Epithelial cell of proximal tubule (primary cell): ENCODE measurements at regions not wholly inside any gene's neighbourhood (a gene's known extent, or its start where the extent isn't known, plus 50 kb on each side); places are given as distances from the start of the nearest gene placed in this dataset.

Experiments used
- DNase-seq: peaks from one replicate; pipeline ENCODE4 v3.0.0-alpha.2; 2011; ENCODE audit warnings: low read depth
- H3K4me3 ChIP-seq: 2 replicates; pipeline ENCODE4 v1.5.1; 2011; ENCODE audit warnings: low read depth, mild to moderate bottlenecking, low read length
- TF ChIP-seq, protein P1 (sequence below): conservative IDR thresholded peaks from 2 replicates; pipeline ENCODE4 v1.5.1; 2012; ENCODE audit warnings: low read depth, mild to moderate bottlenecking, low read length

DNA sequence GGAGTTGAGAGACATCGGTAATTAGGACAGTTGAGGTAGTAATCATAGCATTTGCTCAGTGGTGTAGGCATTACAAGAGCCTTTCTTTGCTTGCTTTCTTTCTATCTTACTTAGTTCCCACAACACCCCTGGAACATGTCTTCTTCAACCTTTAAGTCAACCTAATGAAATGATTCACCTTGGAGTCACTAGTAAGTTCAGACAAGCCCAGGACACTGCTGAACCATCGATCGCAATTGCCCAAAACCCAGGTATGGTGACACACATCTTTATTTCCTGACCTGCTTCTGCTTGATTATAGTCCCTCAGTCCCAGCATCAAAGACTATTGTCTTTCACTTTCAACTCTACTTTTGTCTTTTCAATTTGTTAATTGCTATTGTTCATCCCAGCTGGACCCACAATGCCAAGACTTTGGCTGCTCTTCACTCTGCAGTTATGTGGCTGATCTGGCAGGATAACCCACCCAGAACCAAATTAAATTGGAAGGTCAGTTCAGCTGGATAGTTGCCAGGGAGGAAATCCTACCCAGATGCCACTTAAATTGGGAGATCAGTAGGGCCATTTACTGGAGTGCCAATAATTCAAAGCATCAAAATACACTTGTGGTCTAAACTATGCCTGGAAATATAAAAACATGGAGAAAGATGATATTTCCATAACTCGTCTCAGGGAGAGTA, 272.9 kb downstream of the RWDD3 start:
- no peak overlapping the region for H3K4me3 ChIP-seq
- DNase-seq: no peak
- TF ChIP-seq, protein P1, sequence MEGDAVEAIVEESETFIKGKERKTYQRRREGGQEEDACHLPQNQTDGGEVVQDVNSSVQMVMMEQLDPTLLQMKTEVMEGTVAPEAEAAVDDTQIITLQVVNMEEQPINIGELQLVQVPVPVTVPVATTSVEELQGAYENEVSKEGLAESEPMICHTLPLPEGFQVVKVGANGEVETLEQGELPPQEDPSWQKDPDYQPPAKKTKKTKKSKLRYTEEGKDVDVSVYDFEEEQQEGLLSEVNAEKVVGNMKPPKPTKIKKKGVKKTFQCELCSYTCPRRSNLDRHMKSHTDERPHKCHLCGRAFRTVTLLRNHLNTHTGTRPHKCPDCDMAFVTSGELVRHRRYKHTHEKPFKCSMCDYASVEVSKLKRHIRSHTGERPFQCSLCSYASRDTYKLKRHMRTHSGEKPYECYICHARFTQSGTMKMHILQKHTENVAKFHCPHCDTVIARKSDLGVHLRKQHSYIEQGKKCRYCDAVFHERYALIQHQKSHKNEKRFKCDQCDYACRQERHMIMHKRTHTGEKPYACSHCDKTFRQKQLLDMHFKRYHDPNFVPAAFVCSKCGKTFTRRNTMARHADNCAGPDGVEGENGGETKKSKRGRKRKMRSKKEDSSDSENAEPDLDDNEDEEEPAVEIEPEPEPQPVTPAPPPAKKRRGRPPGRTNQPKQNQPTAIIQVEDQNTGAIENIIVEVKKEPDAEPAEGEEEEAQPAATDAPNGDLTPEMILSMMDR: no peak

DNA sequence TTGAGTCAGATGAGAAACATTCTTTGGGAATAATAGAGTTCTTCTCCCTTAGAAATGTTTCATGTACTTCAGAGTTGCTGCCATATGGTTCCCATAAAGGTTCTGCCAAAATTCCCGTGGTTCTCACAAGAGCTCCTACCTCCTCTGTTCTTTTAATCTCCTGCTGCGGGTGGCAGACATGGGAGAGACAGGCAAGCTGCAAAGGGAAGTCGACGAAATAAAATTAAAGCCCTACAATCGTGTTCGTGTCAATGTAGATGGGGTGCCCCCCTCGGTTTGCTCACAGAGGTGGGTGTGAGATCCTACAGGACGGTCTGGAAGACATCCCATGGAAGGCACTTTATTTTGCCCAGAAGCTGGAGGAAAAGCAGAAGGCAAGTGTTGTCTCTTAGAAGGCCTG, 276.0 kb downstream of the RWDD3 start:
- H3K4me3 ChIP-seq: no peak overlapping the region
- TF ChIP-seq, protein P1: no peak
- DNase-seq: no peak

DNA sequence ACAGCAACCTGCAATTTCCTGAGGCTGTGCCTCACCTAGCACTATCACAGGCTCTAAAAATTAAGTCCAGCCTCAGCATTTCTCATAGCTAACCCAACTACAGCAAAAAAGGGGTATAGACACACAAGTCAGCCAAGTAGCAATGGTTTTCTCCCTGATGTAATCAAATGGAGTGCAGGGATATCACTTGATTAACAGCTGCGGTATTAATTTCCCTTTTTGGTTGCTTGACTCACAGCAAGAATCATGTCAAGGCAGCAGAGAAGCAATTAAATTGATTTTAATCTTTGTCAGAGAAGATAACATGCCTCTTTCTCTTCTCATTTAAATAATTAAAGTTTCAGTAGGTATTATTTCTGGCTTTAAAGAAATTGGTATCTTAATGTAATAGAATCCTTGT, 278.9 kb downstream of the RWDD3 start:
- TF ChIP-seq, protein P1: no peak
- DNase-seq: no peak
- H3K4me3 ChIP-seq: no peak overlapping the region

DNA sequence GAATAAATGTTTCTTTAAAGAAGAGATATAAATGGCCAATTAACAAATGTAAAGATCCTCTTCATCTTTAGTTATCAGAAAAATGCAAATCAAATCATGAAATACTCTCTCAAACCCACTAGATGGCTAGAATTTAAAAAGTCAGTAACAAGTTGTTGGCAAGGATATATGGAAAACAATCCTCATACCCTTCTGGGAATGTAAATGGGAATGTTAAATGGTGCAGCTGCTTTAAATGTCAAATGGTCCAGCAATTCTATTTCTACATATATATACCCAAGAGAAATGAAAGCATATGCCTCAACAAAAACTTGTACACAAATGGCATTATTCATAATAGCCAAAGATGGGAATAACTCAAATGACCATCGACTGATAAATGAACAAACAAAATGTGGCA, 283.5 kb downstream of the RWDD3 start:
- H3K4me3 ChIP-seq: no peak overlapping the region
- DNase-seq: no peak
- TF ChIP-seq, protein P1: no peak

DNA sequence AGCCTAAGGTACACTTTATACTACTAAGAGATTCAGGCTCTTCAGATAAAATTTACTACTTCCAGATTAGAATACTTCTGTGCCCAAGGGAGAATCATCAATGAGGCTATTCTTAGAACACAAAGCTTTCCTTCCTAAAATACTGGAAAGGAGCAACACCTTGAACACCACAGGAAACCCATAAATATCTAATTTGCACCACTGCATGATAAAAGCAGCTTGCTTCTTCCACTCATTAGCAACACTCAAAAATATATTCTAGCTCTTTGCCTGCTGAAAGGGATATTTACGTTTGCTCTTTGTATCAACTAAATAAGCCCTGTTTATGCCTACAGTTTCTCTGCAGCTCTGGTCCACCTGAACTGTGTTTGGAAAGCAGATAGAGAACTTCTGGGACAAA, 284.3 kb downstream of the RWDD3 start:
- TF ChIP-seq, protein P1: no peak
- no peak overlapping the region for H3K4me3 ChIP-seq
- no peak for DNase-seq

DNA sequence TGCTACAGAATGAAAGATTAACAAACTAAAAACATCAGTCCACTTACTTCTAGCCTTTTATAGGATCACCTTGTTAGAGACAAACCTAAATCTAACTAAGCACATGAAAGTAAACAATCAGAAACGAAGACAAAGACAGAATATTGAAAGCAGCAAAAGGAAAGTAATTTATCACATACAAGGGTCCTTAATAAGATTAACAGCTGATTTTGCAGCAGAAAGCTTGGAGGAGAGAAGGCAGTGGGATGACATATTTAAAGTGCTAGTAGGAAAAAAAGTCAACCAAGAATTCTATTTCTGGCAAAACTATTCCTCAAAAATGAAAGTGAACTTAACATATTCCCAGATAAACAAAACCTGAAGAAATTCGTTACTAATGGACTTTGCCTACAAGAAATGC, 286.4 kb downstream of the RWDD3 start:
- TF ChIP-seq, protein P1: no peak
- H3K4me3 ChIP-seq: no peak overlapping the region
- DNase-seq: no peak

DNA sequence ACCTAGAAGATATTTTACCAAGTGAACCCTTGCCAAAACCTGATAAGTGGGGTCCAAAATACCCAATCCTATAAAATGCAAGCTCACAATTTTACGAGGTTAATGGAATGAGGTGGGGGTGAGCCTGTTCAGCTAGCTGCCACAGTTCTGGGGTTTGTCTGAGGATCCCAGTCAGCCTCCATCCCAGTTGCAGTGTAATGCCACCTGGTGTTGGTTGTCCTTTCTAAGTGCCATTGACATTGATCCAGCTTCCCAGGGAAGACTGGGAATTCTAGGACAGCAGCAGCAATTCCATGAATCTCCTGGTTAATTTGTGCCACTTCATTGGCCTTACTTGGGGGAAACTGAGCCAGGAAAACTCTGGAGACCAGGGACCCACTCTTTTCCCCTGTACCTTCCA, 298.3 kb downstream of the RWDD3 start:
- H3K4me3 ChIP-seq: no peak overlapping the region
- DNase-seq: no peak
- TF ChIP-seq, protein P1: peak; percentile 9
